ENCODE measurements at regions not wholly inside any gene's neighbourhood (a gene's known extent, or its start where the extent isn't known, plus 50 kb on each side); places are given as distances from the start of the nearest gene placed in this dataset.

DNA sequence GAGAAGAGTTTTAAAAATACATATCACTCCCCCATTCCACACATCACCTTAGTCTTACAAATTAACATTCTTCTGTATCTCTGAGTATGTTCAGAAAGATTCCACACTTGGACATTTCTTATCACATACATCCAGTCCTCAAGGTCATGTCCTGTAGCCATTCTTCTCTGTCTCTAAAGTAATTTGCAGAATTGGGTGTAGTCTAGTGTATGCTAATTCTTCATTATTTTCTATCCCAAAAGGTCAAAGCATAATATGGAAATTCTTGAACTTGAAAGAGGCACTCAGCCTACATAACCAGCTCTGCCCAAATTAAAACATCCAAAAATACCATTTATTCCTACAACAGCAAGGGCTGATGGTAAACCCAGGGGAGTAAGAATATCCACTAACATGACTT is 286.0 kb downstream of the HAO1 start:
- Histone ChIP-seq H4K12ac (ENCODE audit: low read depth, low read length) (no peak overlapping the region), H3K4ac (ENCODE audit: low read depth, low read length) (no peak overlapping the region), H2AK5ac (ENCODE audit: low read length) (no peak overlapping the region), H2BK12ac (ENCODE audit: low read length) (no peak overlapping the region), H3K36me3 (ENCODE audit: control insufficient read depth in 1 of 2, insufficient read depth in 2 of 2, low read length in 2 of 2) (no peaks in the 10 kb centered on the region), H3K18ac (ENCODE audit: low read length) (no peak overlapping the region), H2AFZ (ENCODE audit: insufficient read depth, low read length, poor library complexity) (no peak overlapping the region), H2BK120ac (ENCODE audit: insufficient read depth, low read length, poor library complexity) (no peak overlapping the region), H4K91ac (ENCODE audit: low read depth, low read length) (no peak overlapping the region), H4K8ac (ENCODE audit: low read depth, low read length) (no peak overlapping the region), H3K9ac (ENCODE audit: low read length) (no peak overlapping the region), H3K79me1 (ENCODE audit: low read length) (no peaks in the 10 kb centered on the region), H3K79me2 (ENCODE audit: control insufficient read depth, insufficient read depth, low read length, poor library complexity) (no peaks in the 10 kb centered on the region), H3K4me2 (ENCODE audit: low read length) (no peak overlapping the region), H3K23ac (ENCODE audit: low read length) (no peak overlapping the region), H3K9me3 (ENCODE audit: insufficient read depth, low read depth, low read length) (no peaks in the 10 kb centered on the region), H2BK5ac (ENCODE audit: low read depth, low read length, poor library complexity) (no peak overlapping the region), H3K4me3 (ENCODE audit: low read depth, low read length) (no peak overlapping the region), H3K27ac (ENCODE audit: low read depth, low read length) (no peak overlapping the region), H3K27me3 (ENCODE audit: insufficient read depth, low read length) (no peaks in the 10 kb centered on the region), H3K14ac (ENCODE audit: low read length) (no peak overlapping the region), H3K4me1 (ENCODE audit: control insufficient read depth in 1 of 2, insufficient read depth in 2 of 2, low read length in 2 of 2) (no peaks in the 10 kb centered on the region)
- no peak for DNase-seq

DNA sequence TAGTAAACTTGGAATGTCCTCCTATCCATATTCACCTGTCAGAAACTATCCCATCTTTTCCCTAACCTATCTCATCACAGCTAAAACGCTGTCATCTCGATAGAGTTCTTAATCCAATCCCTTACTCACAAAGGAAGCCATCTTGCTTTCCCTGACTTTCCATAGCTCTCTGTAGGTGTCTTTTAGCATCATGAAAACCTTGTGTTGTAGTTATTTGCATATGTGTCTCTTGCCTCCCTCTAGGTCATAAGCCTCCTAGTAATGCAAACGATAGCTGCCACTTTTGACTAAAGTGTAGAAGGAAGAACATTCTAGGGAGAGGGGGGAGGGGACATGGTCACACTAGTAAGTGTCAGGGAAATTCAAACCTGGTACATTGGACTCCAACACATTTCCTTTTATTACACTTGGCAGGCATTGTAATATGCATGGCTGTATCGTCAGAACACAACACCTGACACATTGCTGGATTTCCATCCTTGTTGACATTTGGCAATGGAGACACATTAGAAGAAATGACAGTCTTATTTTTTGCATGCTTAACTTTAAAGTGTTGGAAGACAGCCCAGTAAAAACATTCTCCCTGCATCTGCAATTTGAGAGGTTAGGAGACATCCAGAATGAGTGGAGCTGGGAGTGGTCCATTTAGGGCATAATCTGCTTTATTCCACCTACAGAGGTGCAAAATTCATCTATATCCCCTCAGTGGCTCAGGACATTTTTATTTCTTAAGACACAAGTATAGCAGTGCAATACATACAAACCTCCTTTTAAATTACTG is 283.4 kb downstream of the HAO1 start:
- no peaks in the 10 kb centered on the region for H3K79me1 ChIP-seq (ENCODE audit: low read length)
- WGBS (ENCODE audit: extremely low coverage, insufficient coverage, insufficient read length), result no CpG with 5 or more reads among the region's 4 CpGs
- H4K8ac ChIP-seq (ENCODE audit: low read depth, low read length), result no peak overlapping the region
- no peak overlapping the region for H2BK120ac ChIP-seq (ENCODE audit: insufficient read depth, low read length, poor library complexity)
- H2BK5ac ChIP-seq (ENCODE audit: low read depth, low read length, poor library complexity), result no peak overlapping the region
- DNase-seq, result no peak
- H3K18ac ChIP-seq (ENCODE audit: low read length), result no peak overlapping the region
- no peak overlapping the region for H4K91ac ChIP-seq (ENCODE audit: low read depth, low read length)
- H2AFZ ChIP-seq (ENCODE audit: insufficient read depth, low read length, poor library complexity), result no peak overlapping the region
- H3K23ac ChIP-seq (ENCODE audit: low read length), result no peak overlapping the region
- no peaks in the 10 kb centered on the region for H3K36me3 ChIP-seq (ENCODE audit: control insufficient read depth in 1 of 2, insufficient read depth in 2 of 2, low read length in 2 of 2)
- no peak overlapping the region for H3K9ac ChIP-seq (ENCODE audit: low read length)
- no peak overlapping the region for H3K4me3 ChIP-seq (ENCODE audit: low read depth, low read length)
- no peak overlapping the region for H3K4me2 ChIP-seq (ENCODE audit: low read length)
- H3K27ac ChIP-seq (ENCODE audit: low read depth, low read length), result no peak overlapping the region
- H3K4me1 ChIP-seq (ENCODE audit: control insufficient read depth in 1 of 2, insufficient read depth in 2 of 2, low read length in 2 of 2), result no peaks in the 10 kb centered on the region
- H3K27me3 ChIP-seq (ENCODE audit: insufficient read depth, low read length), result no peaks in the 10 kb centered on the region
- H4K12ac ChIP-seq (ENCODE audit: low read depth, low read length), result no peak overlapping the region
- no peak overlapping the region for H2BK12ac ChIP-seq (ENCODE audit: low read length)
- H3K14ac ChIP-seq (ENCODE audit: low read length), result no peak overlapping the region
- H3K79me2 ChIP-seq (ENCODE audit: control insufficient read depth, insufficient read depth, low read length, poor library complexity), result no peaks in the 10 kb centered on the region
- H3K9me3 ChIP-seq (ENCODE audit: insufficient read depth, low read depth, low read length), result no peaks in the 10 kb centered on the region
- no peak overlapping the region for H2AK5ac ChIP-seq (ENCODE audit: low read length)
- no peak overlapping the region for H3K4ac ChIP-seq (ENCODE audit: low read depth, low read length)

DNA sequence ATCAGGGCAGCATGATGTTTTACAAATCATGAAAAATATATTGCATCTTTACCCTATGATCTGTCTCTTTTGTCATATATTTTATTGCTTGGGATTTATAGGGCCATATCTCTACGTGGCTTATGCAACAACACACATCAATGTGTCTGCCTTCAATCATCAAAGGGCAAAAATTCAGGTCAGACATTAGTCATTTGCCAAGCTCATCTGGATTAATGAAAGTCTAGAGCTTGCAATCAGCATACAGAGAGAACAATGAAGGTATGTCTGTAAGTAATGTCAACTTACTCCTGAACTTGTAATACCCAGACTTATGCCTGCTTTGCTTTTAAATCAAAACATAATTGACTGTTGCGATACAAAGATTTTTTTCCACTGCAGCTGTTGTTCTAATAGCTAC is 282.7 kb downstream of the HAO1 start:
- Histone ChIP-seq H3K23ac (ENCODE audit: low read length) (no peak overlapping the region), H4K91ac (ENCODE audit: low read depth, low read length) (no peak overlapping the region), H3K9me3 (ENCODE audit: insufficient read depth, low read depth, low read length) (no peaks in the 10 kb centered on the region), H3K4me2 (ENCODE audit: low read length) (no peak overlapping the region), H4K8ac (ENCODE audit: low read depth, low read length) (no peak overlapping the region), H3K79me2 (ENCODE audit: control insufficient read depth, insufficient read depth, low read length, poor library complexity) (no peaks in the 10 kb centered on the region), H2AK5ac (ENCODE audit: low read length) (no peak overlapping the region), H4K12ac (ENCODE audit: low read depth, low read length) (no peak overlapping the region), H2BK12ac (ENCODE audit: low read length) (no peak overlapping the region), H2BK5ac (ENCODE audit: low read depth, low read length, poor library complexity) (no peak overlapping the region), H3K18ac (ENCODE audit: low read length) (no peak overlapping the region), H3K27me3 (ENCODE audit: insufficient read depth, low read length) (no peaks in the 10 kb centered on the region), H3K9ac (ENCODE audit: low read length) (no peak overlapping the region), H3K4ac (ENCODE audit: low read depth, low read length) (no peak overlapping the region), H2AFZ (ENCODE audit: insufficient read depth, low read length, poor library complexity) (no peak overlapping the region), H3K27ac (ENCODE audit: low read depth, low read length) (no peak overlapping the region), H3K4me3 (ENCODE audit: low read depth, low read length) (no peak overlapping the region), H3K14ac (ENCODE audit: low read length) (no peak overlapping the region), H3K36me3 (ENCODE audit: control insufficient read depth in 1 of 2, insufficient read depth in 2 of 2, low read length in 2 of 2) (no peaks in the 10 kb centered on the region), H3K4me1 (ENCODE audit: control insufficient read depth in 1 of 2, insufficient read depth in 2 of 2, low read length in 2 of 2) (no peaks in the 10 kb centered on the region), H3K79me1 (ENCODE audit: low read length) (no peaks in the 10 kb centered on the region), H2BK120ac (ENCODE audit: insufficient read depth, low read length, poor library complexity) (no peak overlapping the region)
- WGBS (ENCODE audit: extremely low coverage, insufficient coverage, insufficient read length), result no CpG with 5 or more reads among the region's 2 CpGs
- no peak for DNase-seq

DNA sequence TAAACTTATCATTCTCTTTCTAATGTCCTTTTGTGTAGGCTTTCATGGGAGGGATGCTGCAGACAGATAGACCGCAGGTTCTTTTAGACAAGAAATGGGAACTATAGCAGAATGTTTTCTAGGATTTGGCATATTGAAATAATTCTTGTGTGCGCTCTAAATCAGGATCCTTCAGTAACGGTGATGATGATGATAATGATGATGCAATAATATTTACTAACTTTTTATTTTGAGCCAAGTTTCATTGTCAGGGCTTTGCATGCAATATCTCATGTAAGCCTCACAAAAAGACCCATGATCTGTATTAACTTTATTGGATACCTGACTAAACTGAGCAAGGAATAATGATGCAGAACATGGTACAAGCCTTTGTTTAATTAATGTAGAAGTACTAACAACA is 280.1 kb downstream of the HAO1 start:
- H3K27me3 ChIP-seq (ENCODE audit: insufficient read depth, low read length), result no peaks in the 10 kb centered on the region
- H3K79me1 ChIP-seq (ENCODE audit: low read length), result no peaks in the 10 kb centered on the region
- H2BK5ac ChIP-seq (ENCODE audit: low read depth, low read length, poor library complexity), result no peak overlapping the region
- H3K36me3 ChIP-seq (ENCODE audit: control insufficient read depth in 1 of 2, insufficient read depth in 2 of 2, low read length in 2 of 2), result no peaks in the 10 kb centered on the region
- no peak overlapping the region for H4K91ac ChIP-seq (ENCODE audit: low read depth, low read length)
- no peak overlapping the region for H3K4ac ChIP-seq (ENCODE audit: low read depth, low read length)
- no peak for DNase-seq
- no peak overlapping the region for H2BK12ac ChIP-seq (ENCODE audit: low read length)
- no peak overlapping the region for H3K23ac ChIP-seq (ENCODE audit: low read length)
- no peak overlapping the region for H2BK120ac ChIP-seq (ENCODE audit: insufficient read depth, low read length, poor library complexity)
- H3K9ac ChIP-seq (ENCODE audit: low read length), result no peak overlapping the region
- H3K4me1 ChIP-seq (ENCODE audit: control insufficient read depth in 1 of 2, insufficient read depth in 2 of 2, low read length in 2 of 2), result no peaks in the 10 kb centered on the region
- no CpG with 5 or more reads among the region's 3 CpGs for WGBS (ENCODE audit: extremely low coverage, insufficient coverage, insufficient read length)
- no peak overlapping the region for H3K4me2 ChIP-seq (ENCODE audit: low read length)
- no peaks in the 10 kb centered on the region for H3K79me2 ChIP-seq (ENCODE audit: control insufficient read depth, insufficient read depth, low read length, poor library complexity)
- H4K8ac ChIP-seq (ENCODE audit: low read depth, low read length), result no peak overlapping the region
- no peak overlapping the region for H2AFZ ChIP-seq (ENCODE audit: insufficient read depth, low read length, poor library complexity)
- no peaks in the 10 kb centered on the region for H3K9me3 ChIP-seq (ENCODE audit: insufficient read depth, low read depth, low read length)
- no peak overlapping the region for H3K4me3 ChIP-seq (ENCODE audit: low read depth, low read length)
- no peak overlapping the region for H2AK5ac ChIP-seq (ENCODE audit: low read length)
- H3K18ac ChIP-seq (ENCODE audit: low read length), result no peak overlapping the region
- no peak overlapping the region for H3K14ac ChIP-seq (ENCODE audit: low read length)
- no peak overlapping the region for H3K27ac ChIP-seq (ENCODE audit: low read depth, low read length)
- H4K12ac ChIP-seq (ENCODE audit: low read depth, low read length), result no peak overlapping the region

Measured in trophoblast cell (in vitro differentiated cells and primary cell).